IMR-90 (cell line): ENCODE measurements at regions not wholly inside any gene's neighbourhood (a gene's known extent, or its start where the extent isn't known, plus 50 kb on each side); places are given as distances from the start of the nearest gene placed in this dataset.
"Not testable (repeated sequence)": the region's sequence is repeated elsewhere in the genome, so short reads cannot be mapped to it uniquely, and the experiment has no call there.

Source experiments
- RAD21 ChIP-seq: IDR thresholded peaks from 2 replicates; pipeline ENCODE4 v1.6.1; 2012; ENCODE audit warnings: low read length, improper control_type of control experiment
- TF ChIP-seq, protein P1 (sequence below): conservative IDR thresholded peaks from 2 replicates; pipeline ENCODE4 v1.5.1; 2012; ENCODE audit warnings: mild to moderate bottlenecking, low read depth, low read length, improper control_type of control experiment

- TF ChIP-seq, protein P1, sequence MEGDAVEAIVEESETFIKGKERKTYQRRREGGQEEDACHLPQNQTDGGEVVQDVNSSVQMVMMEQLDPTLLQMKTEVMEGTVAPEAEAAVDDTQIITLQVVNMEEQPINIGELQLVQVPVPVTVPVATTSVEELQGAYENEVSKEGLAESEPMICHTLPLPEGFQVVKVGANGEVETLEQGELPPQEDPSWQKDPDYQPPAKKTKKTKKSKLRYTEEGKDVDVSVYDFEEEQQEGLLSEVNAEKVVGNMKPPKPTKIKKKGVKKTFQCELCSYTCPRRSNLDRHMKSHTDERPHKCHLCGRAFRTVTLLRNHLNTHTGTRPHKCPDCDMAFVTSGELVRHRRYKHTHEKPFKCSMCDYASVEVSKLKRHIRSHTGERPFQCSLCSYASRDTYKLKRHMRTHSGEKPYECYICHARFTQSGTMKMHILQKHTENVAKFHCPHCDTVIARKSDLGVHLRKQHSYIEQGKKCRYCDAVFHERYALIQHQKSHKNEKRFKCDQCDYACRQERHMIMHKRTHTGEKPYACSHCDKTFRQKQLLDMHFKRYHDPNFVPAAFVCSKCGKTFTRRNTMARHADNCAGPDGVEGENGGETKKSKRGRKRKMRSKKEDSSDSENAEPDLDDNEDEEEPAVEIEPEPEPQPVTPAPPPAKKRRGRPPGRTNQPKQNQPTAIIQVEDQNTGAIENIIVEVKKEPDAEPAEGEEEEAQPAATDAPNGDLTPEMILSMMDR, result not testable (repeated sequence)
- TF ChIP-seq RAD21, result not testable (repeated sequence)
Observed at GRCh38 chr7:6950231-6950630, 124.2 kb upstream of the CCZ1B start.
